ENCODE measurements at regions not wholly inside any gene's neighbourhood (a gene's known extent, or its start where the extent isn't known, plus 50 kb on each side); places are given as distances from the start of the nearest gene placed in this dataset.

DNA sequence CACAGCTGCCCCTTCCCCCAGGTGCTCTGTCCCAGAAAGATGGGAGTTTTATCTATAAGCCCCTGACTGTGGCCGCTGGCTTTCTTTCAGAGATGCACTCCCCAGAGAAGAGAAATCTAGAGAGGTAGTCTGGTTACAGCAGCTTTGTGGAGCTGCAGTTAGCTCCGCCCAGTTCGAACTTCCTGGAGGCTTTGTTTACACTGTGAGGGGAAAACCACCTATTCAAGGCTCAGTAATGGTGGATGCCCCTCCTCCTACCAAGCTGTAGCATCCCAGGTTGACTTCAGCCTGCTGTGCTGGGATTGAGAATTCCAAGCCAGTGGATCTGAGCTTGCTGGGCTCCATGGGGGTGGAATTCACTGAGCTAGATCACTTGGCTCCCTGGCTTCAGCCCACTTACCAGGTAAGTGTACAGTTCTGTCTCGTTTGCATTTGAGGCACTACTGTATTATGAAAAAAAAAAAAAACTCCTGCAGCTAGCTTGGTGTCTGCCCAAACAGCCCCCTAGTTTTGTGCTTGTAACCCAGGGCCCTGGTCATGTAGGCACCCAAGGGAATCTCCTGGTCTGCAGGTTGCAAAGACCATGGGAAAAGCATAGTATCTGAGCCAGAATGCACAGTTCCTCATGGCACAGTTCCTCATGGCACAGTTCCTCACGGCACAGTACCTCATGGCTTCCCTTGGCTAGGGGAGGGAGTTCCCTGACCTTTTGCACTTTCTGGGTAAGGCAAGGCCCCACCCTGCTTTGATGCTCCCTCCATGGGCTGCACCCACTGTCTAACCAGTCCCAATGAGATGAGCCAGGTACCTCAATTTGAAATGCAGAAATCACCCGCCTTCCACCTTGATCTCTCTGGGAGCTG is 275.0 kb downstream of the CENPW start:
- no peaks in the 10 kb centered on the region for H3K36me3 ChIP-seq
- no peaks in the 10 kb centered on the region for H3K4me1 ChIP-seq (ENCODE audit: low read depth)
- no peak overlapping the region for H3K4me3 ChIP-seq
- H3K9me3 ChIP-seq (ENCODE audit: low read depth), result no peaks in the 10 kb centered on the region
- H3K27me3 ChIP-seq, result no peaks in the 10 kb centered on the region
- no peak for DNase-seq (ENCODE audit: low read depth in 1 of 2, low spot score in 1 of 2)
- TF ChIP-seq, protein P1, sequence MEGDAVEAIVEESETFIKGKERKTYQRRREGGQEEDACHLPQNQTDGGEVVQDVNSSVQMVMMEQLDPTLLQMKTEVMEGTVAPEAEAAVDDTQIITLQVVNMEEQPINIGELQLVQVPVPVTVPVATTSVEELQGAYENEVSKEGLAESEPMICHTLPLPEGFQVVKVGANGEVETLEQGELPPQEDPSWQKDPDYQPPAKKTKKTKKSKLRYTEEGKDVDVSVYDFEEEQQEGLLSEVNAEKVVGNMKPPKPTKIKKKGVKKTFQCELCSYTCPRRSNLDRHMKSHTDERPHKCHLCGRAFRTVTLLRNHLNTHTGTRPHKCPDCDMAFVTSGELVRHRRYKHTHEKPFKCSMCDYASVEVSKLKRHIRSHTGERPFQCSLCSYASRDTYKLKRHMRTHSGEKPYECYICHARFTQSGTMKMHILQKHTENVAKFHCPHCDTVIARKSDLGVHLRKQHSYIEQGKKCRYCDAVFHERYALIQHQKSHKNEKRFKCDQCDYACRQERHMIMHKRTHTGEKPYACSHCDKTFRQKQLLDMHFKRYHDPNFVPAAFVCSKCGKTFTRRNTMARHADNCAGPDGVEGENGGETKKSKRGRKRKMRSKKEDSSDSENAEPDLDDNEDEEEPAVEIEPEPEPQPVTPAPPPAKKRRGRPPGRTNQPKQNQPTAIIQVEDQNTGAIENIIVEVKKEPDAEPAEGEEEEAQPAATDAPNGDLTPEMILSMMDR (IDR thresholded peaks at IDR 0.05; ENCODE audit: low read depth, low read length), result no peak
- H3K27ac ChIP-seq, result no peak overlapping the region

DNA sequence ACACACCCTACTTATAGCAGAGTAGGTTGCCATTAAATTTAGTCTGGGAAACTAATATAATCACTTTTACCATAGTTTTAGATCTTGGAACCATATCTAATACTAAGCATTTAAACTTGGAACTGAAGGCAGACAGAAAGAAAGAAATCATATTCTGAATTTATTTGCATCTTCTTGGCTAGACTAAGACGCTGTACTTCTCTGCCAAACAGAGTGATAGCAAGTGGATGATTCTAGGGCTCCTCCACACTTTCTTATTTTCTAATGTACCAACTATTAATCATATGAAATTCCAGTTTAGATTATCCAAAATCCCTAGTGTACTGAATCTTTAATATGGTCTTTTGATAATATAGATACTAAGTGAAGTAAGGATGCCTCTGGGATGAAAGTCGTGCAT is 277.0 kb downstream of the CENPW start:
- H3K36me3 ChIP-seq, result no peaks in the 10 kb centered on the region
- no peaks in the 10 kb centered on the region for H3K4me1 ChIP-seq (ENCODE audit: low read depth)
- TF ChIP-seq, protein P1 (IDR thresholded peaks at IDR 0.05; ENCODE audit: low read depth, low read length), result no peak
- no peaks in the 10 kb centered on the region for H3K9me3 ChIP-seq (ENCODE audit: low read depth)
- no peaks in the 10 kb centered on the region for H3K27me3 ChIP-seq
- DNase-seq (ENCODE audit: low read depth in 1 of 2, low spot score in 1 of 2), result no peak
- H3K27ac ChIP-seq, result no peak overlapping the region
- H3K4me3 ChIP-seq, result no peak overlapping the region

GRCh38 chr6:126618639-126619343 is 278.9 kb downstream of the CENPW start:
- Histone ChIP-seq H3K27ac (no peak overlapping the region), H3K36me3 (no peaks in the 10 kb centered on the region), H3K9me3 (ENCODE audit: low read depth) (no peaks in the 10 kb centered on the region), H3K27me3 (no peaks in the 10 kb centered on the region), H3K4me3 (no peak overlapping the region), H3K4me1 (ENCODE audit: low read depth) (no peaks in the 10 kb centered on the region)
- DNase-seq (ENCODE audit: low read depth in 1 of 2, low spot score in 1 of 2), result no peak
- TF ChIP-seq, protein P1 (IDR thresholded peaks at IDR 0.05; ENCODE audit: low read depth, low read length), result no peak

DNA sequence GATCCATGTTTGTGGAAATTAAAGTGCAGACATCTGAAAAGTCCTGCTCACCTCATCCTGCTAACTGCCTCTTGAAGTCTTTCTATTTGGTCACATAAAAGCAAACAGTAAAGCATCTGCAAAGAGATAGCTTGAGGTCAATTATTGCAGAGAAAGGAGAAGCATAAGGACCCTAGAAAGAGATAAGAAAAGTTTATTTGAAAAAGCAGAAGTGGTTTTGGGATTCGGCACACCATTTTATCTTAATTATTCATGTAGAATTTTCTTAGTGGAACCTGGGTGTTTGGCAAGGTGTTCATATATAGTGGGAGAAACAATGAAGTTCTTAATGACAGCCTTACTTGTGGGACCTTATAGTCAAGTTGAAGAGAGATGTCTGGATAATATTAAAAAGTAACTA is 280.8 kb downstream of the CENPW start:
- Histone ChIP-seq H3K36me3 (no peaks in the 10 kb centered on the region), H3K4me3 (no peak overlapping the region), H3K27ac (no peak overlapping the region), H3K9me3 (ENCODE audit: low read depth) (no peaks in the 10 kb centered on the region), H3K27me3 (no peaks in the 10 kb centered on the region), H3K4me1 (ENCODE audit: low read depth) (no peaks in the 10 kb centered on the region)
- no peak for DNase-seq (ENCODE audit: low read depth in 1 of 2, low spot score in 1 of 2)
- TF ChIP-seq, protein P1 (IDR thresholded peaks at IDR 0.05; ENCODE audit: low read depth, low read length), result no peak

- Histone ChIP-seq H3K4me3 (no peak overlapping the region), H3K36me3 (no peaks in the 10 kb centered on the region), H3K27ac (no peak overlapping the region), H3K9me3 (ENCODE audit: low read depth) (no peaks in the 10 kb centered on the region), H3K4me1 (ENCODE audit: low read depth) (no peaks in the 10 kb centered on the region), H3K27me3 (no peaks in the 10 kb centered on the region)
- peak; percentile 57 to 67 for DNase-seq (ENCODE audit: low read depth in 1 of 2, low spot score in 1 of 2)
- TF ChIP-seq, protein P1 (IDR thresholded peaks at IDR 0.05; ENCODE audit: low read depth, low read length), result no peak
These were observed 285.1 kb downstream of the CENPW start for GRCh38 chr6:126625019-126625418.

All from cardiac muscle cell (in vitro differentiated cells and primary cell).